H9 (cell line): ENCODE measurements at regions not wholly inside any gene's neighbourhood (a gene's known extent, or its start where the extent isn't known, plus 50 kb on each side); places are given as distances from the start of the nearest gene placed in this dataset.

Experiments
- DNase-seq: peaks from one replicate; pipeline ENCODE4 v3.0.0-alpha.2; 2017
- H2AFZ ChIP-seq: one replicate; pipeline ENCODE4 v1.6.1; 2013; ENCODE audit warnings: mild to moderate bottlenecking, low read length, control low read depth, moderate library complexity
- H2AK5ac ChIP-seq: 2 replicates; pipeline ENCODE4 v1.6.1; 2013; ENCODE audit warnings: low read length, control low read depth, mixed read lengths; ENCODE audit not compliant: insufficient read length
- H2BK120ac ChIP-seq: one replicate; pipeline ENCODE4 v1.6.1; 2013; ENCODE audit warnings: low read depth, mild to moderate bottlenecking, low read length, control low read depth, inconsistent platforms; ENCODE audit not compliant: poor library complexity, severe bottlenecking
- H2BK12ac ChIP-seq: 2 replicates; pipeline ENCODE4 v1.6.1; 2013; ENCODE audit warnings: low read length, control low read depth, mixed read lengths, low read depth; ENCODE audit not compliant: insufficient read length
- H2BK15ac ChIP-seq: 2 replicates; pipeline ENCODE4 v1.6.1; 2013; ENCODE audit warnings: low read depth, low read length, control low read depth
- H2BK20ac ChIP-seq: one replicate; pipeline ENCODE4 v1.6.1; 2013; ENCODE audit warnings: low read depth, mild to moderate bottlenecking, low read length, control low read depth, inconsistent platforms; ENCODE audit not compliant: poor library complexity, severe bottlenecking
- H2BK5ac ChIP-seq: 2 replicates; pipeline ENCODE4 v1.6.1; 2013; ENCODE audit warnings: low read length, control low read depth, mixed read lengths; ENCODE audit not compliant: insufficient read length
- H3K14ac ChIP-seq: 2 replicates; pipeline ENCODE4 v1.6.1; 2013; ENCODE audit warnings: low read length, control low read depth; ENCODE audit not compliant: insufficient read depth
- H3K18ac ChIP-seq: 2 replicates; pipeline ENCODE4 v1.6.1; 2013; ENCODE audit warnings: low read depth, mild to moderate bottlenecking, mixed read lengths, low read length, control low read depth; ENCODE audit not compliant: insufficient read length
- H3K23ac ChIP-seq: 2 replicates; pipeline ENCODE4 v1.6.1; 2013; ENCODE audit warnings: low read length, control low read depth, mixed read lengths, low read depth; ENCODE audit not compliant: insufficient read length
- H3K23me2 ChIP-seq: 2 replicates; pipeline ENCODE4 v1.6.1; 2013; ENCODE audit warnings: low read depth, mild to moderate bottlenecking, mixed read lengths, low read length, control low read depth; ENCODE audit not compliant: insufficient read length, poor library complexity, severe bottlenecking
- H3K27ac ChIP-seq: 2 replicates; pipeline ENCODE4 v1.5.1; 2013; ENCODE audit warnings: low read length, control low read depth, mixed read lengths, low read depth; ENCODE audit not compliant: insufficient read length
- H3K27me3 ChIP-seq: 2 replicates; pipeline ENCODE4 v1.6.1; 2013; ENCODE audit warnings: low read length, control low read depth, inconsistent platforms; ENCODE audit not compliant: insufficient read depth
- H3K4ac ChIP-seq: 2 replicates; pipeline ENCODE4 v1.6.1; 2013; ENCODE audit warnings: low read depth, mild to moderate bottlenecking, control low read depth, inconsistent platforms, low read length, moderate library complexity
- H3K4me1 ChIP-seq: 2 replicates; pipeline ENCODE4 v1.6.1; 2013; ENCODE audit warnings: low read length, control low read depth, inconsistent platforms; ENCODE audit not compliant: insufficient read depth
- H3K4me2 ChIP-seq: 2 replicates; pipeline ENCODE4 v1.6.1; 2013; ENCODE audit warnings: low read length, control low read depth, mixed read lengths; ENCODE audit not compliant: insufficient read length, insufficient read depth
- H3K56ac ChIP-seq: 2 replicates; pipeline ENCODE4 v1.6.1; 2013; ENCODE audit warnings: low read depth, mild to moderate bottlenecking, mixed read lengths, low read length, control low read depth; ENCODE audit not compliant: insufficient read length
- H3K79me1 ChIP-seq: 2 replicates; pipeline ENCODE4 v1.6.1; 2013; ENCODE audit warnings: low read depth, mild to moderate bottlenecking, moderate library complexity, low read length, control low read depth, inconsistent platforms; ENCODE audit not compliant: insufficient read depth, poor library complexity, severe bottlenecking
- H3K79me2 ChIP-seq: 2 replicates; pipeline ENCODE4 v1.6.1; 2013; ENCODE audit warnings: low read length, control low read depth, inconsistent platforms; ENCODE audit not compliant: insufficient read depth
- H3K9ac ChIP-seq: 2 replicates; pipeline ENCODE4 v1.6.1; 2013; ENCODE audit warnings: low read length, control low read depth, mixed read lengths; ENCODE audit not compliant: insufficient read length; ENCODE audit errors: extremely low read depth
- H3K9me3 ChIP-seq: one replicate; pipeline ENCODE4 v1.6.1; 2013; ENCODE audit warnings: low read depth, low read length, inconsistent platforms; ENCODE audit not compliant: control insufficient read depth
- H3T11ph ChIP-seq: one replicate; pipeline ENCODE4 v1.6.1; 2013; ENCODE audit warnings: mild to moderate bottlenecking, low read length, control low read depth, inconsistent platforms
- H4K20me1 ChIP-seq: one replicate; pipeline ENCODE4 v1.6.1; 2013; ENCODE audit not compliant: control insufficient read depth, insufficient read length, insufficient read depth
- H4K5ac ChIP-seq: 2 replicates; pipeline ENCODE4 v1.6.1; 2013; ENCODE audit warnings: low read depth, mild to moderate bottlenecking, mixed read lengths, low read length, control low read depth; ENCODE audit not compliant: insufficient read length
- H4K8ac ChIP-seq: replicated peaks from 2 replicates; pipeline ENCODE4 v1.6.1; 2013; ENCODE audit warnings: low read length, control low read depth, mixed read lengths, low read depth; ENCODE audit not compliant: insufficient read length
- H4K91ac ChIP-seq: 2 replicates; pipeline ENCODE4 v1.6.1; 2013; ENCODE audit warnings: low read depth, mild to moderate bottlenecking, moderate library complexity, mixed read lengths, low read length, control low read depth; ENCODE audit not compliant: insufficient read length
- H3K27ac Mint-ChIP-seq, 3 experiments: 2 replicates in 2 of 3; 3 replicates in 1 of 3; pipeline ENCODE4 v1.8.0; 2020 to 2021; ENCODE audit warnings: mixed read lengths in 3 of 3, mild to moderate bottlenecking in 1 of 3, moderate library complexity in 1 of 3
- H3K27me3 Mint-ChIP-seq: 2 replicates; pipeline ENCODE4 v1.8.0; 2021; ENCODE audit warnings: low read depth, mild to moderate bottlenecking, moderate library complexity, mixed read lengths
- H3K36me3 Mint-ChIP-seq, 3 experiments: 2 replicates in 2 of 3; 3 replicates in 1 of 3; pipeline ENCODE4 v1.8.0; 2020 to 2021; ENCODE audit warnings: low read depth in 3 of 3, mixed read lengths in 3 of 3; ENCODE audit not compliant: insufficient read depth in 1 of 3
- H3K4me1 Mint-ChIP-seq, 2 experiments: 2 replicates each; pipeline ENCODE4 v1.8.0; 2020; ENCODE audit warnings: mixed read lengths in 2 of 2
- H3K4me3 Mint-ChIP-seq, 2 experiments: 2 replicates in 1 of 2; 3 replicates in 1 of 2; pipeline ENCODE4 v1.8.0; 2020 to 2021; ENCODE audit warnings: mild to moderate bottlenecking in 2 of 2, mixed read lengths in 2 of 2, moderate library complexity in 1 of 2
- H3K9me3 Mint-ChIP-seq, 2 experiments: 2 replicates in 1 of 2; 3 replicates in 1 of 2; pipeline ENCODE4 v1.8.0; 2020; ENCODE audit warnings: mild to moderate bottlenecking in 2 of 2, mixed read lengths in 2 of 2, moderate library complexity in 1 of 2
- TF ChIP-seq, protein P1 (sequence below): fragments of 200-600 bp; sonication (generic); conservative IDR thresholded peaks from 3 replicates; pipeline ENCODE4 v1.8.0; 2021; ENCODE audit warnings: antibody characterized with exemption, mild to moderate bottlenecking

DNA sequence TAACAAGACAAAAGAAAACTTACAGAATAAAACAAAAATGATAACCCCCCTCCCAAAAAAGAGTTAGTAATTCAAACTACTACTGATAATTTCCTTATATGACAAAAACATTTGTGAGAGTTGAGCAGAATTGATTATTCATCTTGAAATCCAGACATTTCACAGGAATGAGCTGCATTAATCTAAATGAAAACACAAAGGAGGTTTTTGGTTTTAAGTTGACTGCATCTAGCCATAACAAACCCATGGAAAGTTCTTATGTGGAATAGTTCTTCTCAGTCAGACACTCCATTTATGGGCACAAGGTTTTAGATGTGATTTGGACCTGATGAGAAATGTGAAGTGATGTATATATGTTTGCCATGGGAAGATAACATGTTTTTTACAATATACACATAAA, 95.4 kb downstream of the VCX2 start:
- Histone ChIP-seq H3K9ac (no peak overlapping the region), H3K56ac (no peak overlapping the region), H2AFZ (no peak overlapping the region), H3K23ac (no peak overlapping the region), H4K5ac (no peak overlapping the region), H3K4me2 (no peak overlapping the region), H3K79me1 (no peaks in the 10 kb centered on the region), H3K27ac (no peak overlapping the region), H2BK5ac (no peak overlapping the region), H3T11ph (no peak overlapping the region), H4K20me1 (no peaks in the 10 kb centered on the region), H3K9me3 (no peaks in the 10 kb centered on the region), H4K8ac (no peak overlapping the region), H4K91ac (no peak overlapping the region), H3K18ac (no peak overlapping the region), H2BK120ac (no peak overlapping the region), H2AK5ac (no peak overlapping the region), H2BK20ac (no peak overlapping the region), H3K4me1 (no peaks in the 10 kb centered on the region), H2BK12ac (no peak overlapping the region), H3K14ac (no peak overlapping the region), H2BK15ac (no peak overlapping the region), H3K4ac (no peak overlapping the region), H3K23me2 (no peaks in the 10 kb centered on the region), H3K27me3 (no peaks in the 10 kb centered on the region), H3K79me2 (no peaks in the 10 kb centered on the region)
- H3K4me3 Mint-ChIP-seq = no peak overlapping the region
- H3K36me3 Mint-ChIP-seq = no peaks in the 10 kb centered on the region
- TF ChIP-seq, protein P1, sequence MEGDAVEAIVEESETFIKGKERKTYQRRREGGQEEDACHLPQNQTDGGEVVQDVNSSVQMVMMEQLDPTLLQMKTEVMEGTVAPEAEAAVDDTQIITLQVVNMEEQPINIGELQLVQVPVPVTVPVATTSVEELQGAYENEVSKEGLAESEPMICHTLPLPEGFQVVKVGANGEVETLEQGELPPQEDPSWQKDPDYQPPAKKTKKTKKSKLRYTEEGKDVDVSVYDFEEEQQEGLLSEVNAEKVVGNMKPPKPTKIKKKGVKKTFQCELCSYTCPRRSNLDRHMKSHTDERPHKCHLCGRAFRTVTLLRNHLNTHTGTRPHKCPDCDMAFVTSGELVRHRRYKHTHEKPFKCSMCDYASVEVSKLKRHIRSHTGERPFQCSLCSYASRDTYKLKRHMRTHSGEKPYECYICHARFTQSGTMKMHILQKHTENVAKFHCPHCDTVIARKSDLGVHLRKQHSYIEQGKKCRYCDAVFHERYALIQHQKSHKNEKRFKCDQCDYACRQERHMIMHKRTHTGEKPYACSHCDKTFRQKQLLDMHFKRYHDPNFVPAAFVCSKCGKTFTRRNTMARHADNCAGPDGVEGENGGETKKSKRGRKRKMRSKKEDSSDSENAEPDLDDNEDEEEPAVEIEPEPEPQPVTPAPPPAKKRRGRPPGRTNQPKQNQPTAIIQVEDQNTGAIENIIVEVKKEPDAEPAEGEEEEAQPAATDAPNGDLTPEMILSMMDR = no peak
- DNase-seq = no peak
- H3K4me1 Mint-ChIP-seq = peaks cover 8 to 24% of the 10 kb centered on the region in 2 experiments
- H3K9me3 Mint-ChIP-seq = no peaks in the 10 kb centered on the region
- no peaks in the 10 kb centered on the region for H3K27me3 Mint-ChIP-seq
- no peak overlapping the region for H3K27ac Mint-ChIP-seq
